NCI-H2081 treated with DMSO at 0.1 percent for 48 hours (cell line): ENCODE measurements at regions not wholly inside any gene's neighbourhood (a gene's known extent, or its start where the extent isn't known, plus 50 kb on each side); places are given as distances from the start of the nearest gene placed in this dataset.
"Not testable (repeated sequence)": the region's sequence is repeated elsewhere in the genome, so short reads cannot be mapped to it uniquely, and the experiment has no call there.

Experiments used
- DNase-seq: peaks from one replicate; lab custom pipeline; 2025; lab: John Stamatoyannopoulos, UW

GRCh38 chr6:121694389-121694788 is 258.9 kb downstream of the GJA1 start:
- DNase-seq: no peak

GRCh38 chr6:121694801-121695251 is 259.4 kb downstream of the GJA1 start:
- DNase-seq: no peak

DNA sequence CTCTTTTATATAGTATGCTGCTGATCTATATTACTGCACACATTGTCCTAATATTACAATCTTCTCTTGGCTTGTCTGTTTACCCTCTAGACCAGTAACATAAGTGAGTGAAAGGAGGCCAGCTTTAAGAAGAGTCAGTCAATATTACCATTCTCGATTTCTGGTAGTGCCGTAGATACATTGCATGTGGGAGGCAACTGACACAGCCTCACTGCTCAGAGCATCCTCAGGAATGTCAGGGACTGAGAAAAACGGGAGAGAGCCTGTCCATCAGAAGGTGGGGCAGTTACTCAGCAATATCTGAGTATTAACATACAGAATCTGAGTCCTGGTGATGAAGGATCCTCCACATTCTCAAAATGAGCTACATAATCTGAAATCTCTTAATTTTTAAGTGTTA is 259.9 kb downstream of the GJA1 start:
- no peak for DNase-seq

- no peak for DNase-seq
These were observed 262.5 kb downstream of the GJA1 start for GRCh38 chr6:121697921-121698320.

- DNase-seq: no peak
These were observed 263.2 kb downstream of the GJA1 start for GRCh38 chr6:121698617-121699016.

DNA sequence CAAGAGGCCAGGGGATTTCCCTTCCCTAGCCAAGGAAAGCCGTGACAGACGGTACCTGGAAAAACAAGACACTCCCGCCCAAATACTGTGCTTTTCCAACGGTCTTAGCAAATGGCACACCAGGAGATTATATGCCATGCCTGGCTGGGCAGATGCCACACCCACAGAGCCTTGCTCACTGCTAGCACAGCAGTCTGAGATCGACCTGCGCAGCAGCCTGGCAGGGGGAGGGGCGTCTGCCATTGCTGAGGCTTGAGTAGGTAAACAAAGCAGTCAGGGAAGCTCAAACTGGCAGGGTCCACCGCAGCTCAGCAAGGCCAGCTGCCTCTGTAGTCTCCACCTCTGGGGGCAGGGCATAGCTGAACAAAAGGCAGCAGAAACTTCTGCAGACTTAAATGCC is 267.7 kb downstream of the GJA1 start:
- not testable (repeated sequence) for DNase-seq

GRCh38 chr6:121711472-121711871 is 276.0 kb downstream of the GJA1 start:
- DNase-seq: no peak

- DNase-seq: no peak
These were observed 282.2 kb downstream of the GJA1 start for GRCh38 chr6:121717686-121718085.

DNA sequence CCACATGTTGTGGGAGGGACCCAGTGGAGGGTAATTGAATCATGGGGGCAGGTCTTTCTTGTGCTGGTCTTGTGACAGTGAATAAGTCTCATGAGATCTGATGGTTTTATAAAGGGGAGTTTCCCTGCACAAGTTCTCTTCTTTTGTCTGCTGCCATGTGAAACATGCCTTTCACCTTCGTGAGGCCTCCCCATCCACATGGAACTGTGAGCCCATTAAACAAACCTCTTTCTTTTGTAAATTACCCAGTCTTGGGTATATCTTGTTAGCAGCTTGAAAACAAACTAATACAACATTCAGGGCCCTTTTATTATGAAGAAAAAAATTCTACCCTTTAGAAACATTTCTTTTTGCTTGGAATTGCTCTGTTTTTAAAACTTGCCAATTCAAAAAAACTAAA is 285.4 kb downstream of the GJA1 start:
- not testable (repeated sequence) for DNase-seq

DNA sequence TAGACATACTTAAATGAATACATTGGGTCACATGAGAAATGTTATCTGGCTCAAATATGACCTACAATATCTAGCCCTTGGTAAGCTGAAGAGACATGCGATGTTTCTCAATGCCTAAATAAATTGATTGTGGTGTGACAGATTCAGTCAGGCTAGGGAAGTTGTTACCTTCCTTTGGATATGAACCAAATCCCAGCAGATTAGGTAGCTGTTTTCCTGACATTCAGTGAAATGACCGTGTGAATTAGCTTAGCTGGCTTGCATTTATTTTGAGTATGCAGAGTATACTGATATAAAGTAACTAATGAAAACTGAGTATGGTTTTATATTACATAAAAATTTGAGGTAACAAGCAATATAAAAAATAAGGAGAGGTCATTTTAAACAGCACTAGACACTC is 288.2 kb downstream of the GJA1 start:
- no peak for DNase-seq

- no peak for DNase-seq
These were observed 289.1 kb downstream of the GJA1 start for GRCh38 chr6:121724576-121724975.

- DNase-seq: no peak
These were observed 291.1 kb downstream of the GJA1 start for GRCh38 chr6:121726596-121726995.

DNA sequence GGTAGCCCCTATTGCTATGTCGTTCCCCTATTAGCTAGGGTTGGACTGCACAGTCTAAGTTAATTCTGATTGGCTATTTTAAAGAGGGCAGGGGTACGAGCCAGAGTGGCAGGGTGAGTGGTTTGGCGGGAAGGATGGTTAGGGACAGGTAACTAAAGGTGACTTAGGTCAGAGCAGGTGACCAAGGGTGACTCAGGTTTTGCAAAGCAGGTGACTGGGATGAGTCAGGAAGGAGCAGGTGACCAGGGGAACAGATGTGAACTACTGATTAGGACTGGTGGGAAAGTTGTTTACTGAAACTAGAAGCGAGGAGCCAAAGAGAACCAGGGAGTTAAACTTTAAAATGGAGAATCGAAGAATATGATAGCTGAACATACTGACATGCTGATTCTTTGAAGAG is 295.2 kb downstream of the GJA1 start:
- no peak for DNase-seq

DNA sequence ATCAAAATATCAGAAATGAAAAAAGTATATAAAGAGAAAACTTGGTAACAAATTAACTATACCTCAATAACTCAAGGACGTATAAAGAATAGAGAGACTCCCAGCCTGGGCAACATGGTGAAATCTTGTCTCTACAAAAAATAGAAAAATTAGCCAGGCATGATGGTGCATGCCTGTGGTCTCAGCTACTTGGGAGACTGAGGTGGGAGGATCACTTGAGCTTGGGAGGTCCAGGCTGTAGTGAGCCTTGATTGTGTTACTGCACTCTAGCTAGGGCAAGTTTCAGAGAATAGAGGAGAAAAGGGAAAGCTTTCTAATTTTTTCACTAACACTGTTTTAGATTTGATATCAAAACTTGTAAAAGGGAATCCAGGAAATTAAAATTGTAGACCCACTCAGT is 295.9 kb downstream of the GJA1 start:
- DNase-seq: no peak

- DNase-seq: no peak
These were observed 297.2 kb downstream of the GJA1 start for GRCh38 chr6:121732641-121733040.

GRCh38 chr6:121733234-121733633 is 297.8 kb downstream of the GJA1 start:
- DNase-seq: no peak

GRCh38 chr6:121740188-121740587 is 304.7 kb downstream of the GJA1 start:
- DNase-seq: not testable (repeated sequence)

DNA sequence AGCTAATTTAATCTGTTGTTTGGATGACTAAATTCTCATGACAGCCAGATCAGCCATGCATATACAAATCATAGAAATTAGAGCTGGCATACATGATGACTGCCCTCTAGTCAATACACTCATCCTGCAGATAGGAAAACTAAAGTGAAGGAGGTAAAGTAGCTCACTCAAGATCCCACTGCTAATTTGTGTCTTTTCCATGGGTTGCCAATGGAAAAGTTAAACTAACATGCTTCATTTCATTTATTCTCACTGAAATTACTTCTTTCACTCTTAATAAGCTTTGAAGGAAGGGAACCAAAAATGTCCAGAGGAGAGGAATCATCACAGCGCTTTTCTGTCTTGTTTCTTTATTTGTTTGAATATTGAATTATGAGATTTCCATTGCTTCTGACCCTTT is 308.2 kb downstream of the GJA1 start:
- DNase-seq: no peak

DNA sequence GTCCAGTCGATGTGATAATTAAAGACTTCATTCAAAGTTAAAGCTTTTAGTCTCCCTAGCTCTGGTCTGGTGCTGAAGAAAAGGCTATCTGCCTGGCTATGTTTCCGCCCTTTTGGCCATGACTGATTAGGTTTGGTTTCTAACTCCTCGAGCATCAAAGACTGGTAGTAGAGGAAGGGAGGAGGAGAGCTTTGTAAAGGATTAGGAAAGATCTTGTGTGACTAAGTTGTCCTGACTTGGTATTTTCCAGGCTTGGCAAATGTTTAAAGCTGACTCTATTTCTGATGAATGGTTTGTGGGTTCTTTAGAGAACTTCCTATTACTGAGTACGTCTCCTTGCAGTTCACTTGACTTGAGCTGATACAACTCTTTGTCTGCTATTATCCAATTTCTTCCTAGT is 312.9 kb downstream of the GJA1 start:
- no peak for DNase-seq

- DNase-seq: no peak
These were observed 313.4 kb downstream of the GJA1 start for GRCh38 chr6:121748850-121749249.

DNA sequence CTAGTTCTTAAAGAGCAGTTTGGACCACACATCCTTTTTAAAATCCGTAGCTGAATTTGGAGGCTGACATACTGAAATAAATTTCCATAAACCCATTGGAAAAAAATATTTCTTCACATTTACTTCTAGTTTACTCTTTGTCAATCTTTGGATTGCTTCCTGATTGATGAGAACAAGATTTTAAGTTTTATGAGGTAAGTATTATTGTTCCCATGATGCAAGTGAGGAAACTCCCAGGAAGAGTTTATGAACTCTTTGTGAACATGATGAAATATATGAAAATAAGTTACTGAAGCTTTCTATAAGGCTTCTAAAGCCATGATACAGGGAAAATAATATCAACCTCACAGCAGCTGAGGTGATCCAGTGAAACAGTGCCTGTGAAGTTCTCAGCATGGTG is 320.0 kb downstream of the GJA1 start:
- no peak for DNase-seq

- no peak for DNase-seq
These were observed 321.2 kb downstream of the GJA1 start for GRCh38 chr6:121756666-121757065.

DNA sequence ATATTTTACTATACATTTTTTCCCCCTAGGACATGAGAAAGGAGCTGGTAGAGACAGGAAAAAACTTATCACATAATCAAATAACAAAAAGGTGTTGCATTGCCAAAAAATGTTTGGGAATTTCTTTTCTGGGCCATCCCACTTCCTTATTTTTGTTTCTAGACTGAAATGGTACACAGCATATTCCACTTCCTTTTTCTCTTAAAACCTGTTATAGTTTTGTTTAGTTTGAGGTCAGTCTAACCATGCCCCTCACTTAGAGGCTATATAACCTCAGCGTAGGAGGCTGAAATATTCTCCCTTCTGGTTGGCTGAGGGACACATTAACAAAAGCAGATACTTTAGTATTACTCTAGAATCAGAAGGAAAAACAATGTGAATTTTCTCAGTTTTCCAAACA is 323.9 kb downstream of the GJA1 start:
- no peak for DNase-seq

DNA sequence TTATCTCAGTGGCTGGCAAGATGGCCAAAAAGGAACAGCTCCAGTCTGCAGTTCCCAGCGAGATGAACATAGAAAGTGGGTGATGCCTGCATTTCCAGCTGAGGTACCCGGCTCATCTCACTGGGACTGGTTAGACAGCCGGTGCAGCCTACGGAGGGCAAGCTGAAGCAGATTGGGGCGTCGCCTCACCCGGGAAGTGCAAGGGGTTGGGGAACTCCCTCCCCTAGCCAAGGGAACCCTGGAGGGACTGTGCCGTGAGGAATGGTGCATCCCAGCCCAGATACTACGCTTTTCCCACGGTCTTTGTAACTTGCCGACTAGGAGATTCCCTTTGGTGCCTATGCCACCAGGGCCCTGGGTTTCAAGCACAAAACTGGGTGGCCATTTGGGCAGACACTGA is 324.7 kb downstream of the GJA1 start:
- DNase-seq: no peak

DNA sequence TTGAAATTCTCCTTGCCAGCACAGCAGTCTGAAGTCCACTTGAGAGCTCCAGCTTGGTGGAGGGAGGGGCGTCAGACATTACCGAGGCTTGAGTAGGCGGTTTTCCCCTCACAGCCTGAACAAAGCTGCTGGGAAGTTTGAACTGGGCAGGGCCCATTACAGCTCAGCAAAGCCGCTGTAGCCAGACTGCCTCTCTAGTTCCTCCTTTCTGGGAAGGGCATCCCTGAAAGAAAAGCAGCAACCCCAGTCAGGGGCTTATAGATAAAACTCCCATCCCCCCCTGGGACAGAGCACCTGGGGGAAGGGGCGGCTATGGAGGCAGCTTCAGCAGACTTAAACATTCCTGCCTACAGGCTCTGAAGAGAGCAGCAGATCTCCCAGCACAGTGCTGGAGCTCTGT is 325.3 kb downstream of the GJA1 start:
- DNase-seq: no peak
